WI38 (cell line): ENCODE measurements at regions not wholly inside any gene's neighbourhood (a gene's known extent, or its start where the extent isn't known, plus 50 kb on each side); places are given as distances from the start of the nearest gene placed in this dataset.

Experiments
- H3K4me3 ChIP-seq: 2 replicates; pipeline ENCODE4 v1.5.1; 2011; ENCODE audit warnings: low read depth, mild to moderate bottlenecking, control low read depth, low read length
- CTCF ChIP-seq: IDR thresholded peaks from 2 replicates; pipeline ENCODE4 v1.5.1; 2012; ENCODE audit warnings: low read depth, mild to moderate bottlenecking, control low read depth, low read length

GRCh38 chr4:36722986-36723385 lies 441.6 kb downstream of the DTHD1 start:
- TF ChIP-seq CTCF: no peak
- H3K4me3 ChIP-seq: no peak overlapping the region

GRCh38 chr4:36734334-36734733 lies 452.9 kb downstream of the DTHD1 start:
- TF ChIP-seq CTCF: no peak
- no peak overlapping the region for H3K4me3 ChIP-seq

- H3K4me3 ChIP-seq: no peak overlapping the region
- TF ChIP-seq CTCF: no peak
Observed at GRCh38 chr4:36737691-36738090, 456.3 kb downstream of the DTHD1 start.

GRCh38 chr4:36740796-36741310 lies 459.4 kb downstream of the DTHD1 start:
- H3K4me3 ChIP-seq: no peak overlapping the region
- no peak for TF ChIP-seq CTCF

- no peak for TF ChIP-seq CTCF
- no peak overlapping the region for H3K4me3 ChIP-seq
Observed at GRCh38 chr4:36747277-36748129, 466.1 kb downstream of the DTHD1 start.

GRCh38 chr4:36753048-36753447 lies 471.6 kb downstream of the DTHD1 start:
- H3K4me3 ChIP-seq: no peak overlapping the region
- no peak for TF ChIP-seq CTCF

- H3K4me3 ChIP-seq: no peak overlapping the region
- no peak for TF ChIP-seq CTCF
Observed at GRCh38 chr4:36757580-36758311, 476.3 kb downstream of the DTHD1 start.
